Right renal cortex interstitium (tissue), 3 donors: ENCODE measurements at regions not wholly inside any gene's neighbourhood (a gene's known extent, or its start where the extent isn't known, plus 50 kb on each side); places are given as distances from the start of the nearest gene placed in this dataset.

Experiments used
- DNase-seq, 3 donors: peaks; one replicate each; pipeline ENCODE4 v3.0.0-alpha.2; 2013; ENCODE audit warnings: low read depth in 3 of 3, low spot score in 2 of 3

DNA sequence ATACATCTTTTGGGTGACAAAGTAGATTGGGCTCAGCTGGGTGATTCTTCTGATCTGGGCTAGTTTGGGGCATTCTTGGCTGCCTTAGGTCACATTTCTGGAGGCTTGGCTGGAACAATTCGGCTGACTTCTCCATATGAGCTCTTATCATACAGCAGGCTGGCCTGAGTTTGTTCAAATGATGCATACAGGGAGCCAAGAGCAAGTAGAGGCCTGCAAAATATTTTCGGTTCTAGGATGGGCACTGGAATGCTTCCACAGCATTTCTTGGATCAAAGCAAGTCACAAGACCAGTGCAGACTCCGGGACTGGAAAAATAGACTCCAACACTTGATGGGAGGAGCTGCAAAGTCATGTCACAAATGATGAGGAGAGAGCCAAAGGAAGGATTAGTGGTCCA lies 98.4 kb downstream of the SCG2 start:
- no peak for DNase-seq

DNA sequence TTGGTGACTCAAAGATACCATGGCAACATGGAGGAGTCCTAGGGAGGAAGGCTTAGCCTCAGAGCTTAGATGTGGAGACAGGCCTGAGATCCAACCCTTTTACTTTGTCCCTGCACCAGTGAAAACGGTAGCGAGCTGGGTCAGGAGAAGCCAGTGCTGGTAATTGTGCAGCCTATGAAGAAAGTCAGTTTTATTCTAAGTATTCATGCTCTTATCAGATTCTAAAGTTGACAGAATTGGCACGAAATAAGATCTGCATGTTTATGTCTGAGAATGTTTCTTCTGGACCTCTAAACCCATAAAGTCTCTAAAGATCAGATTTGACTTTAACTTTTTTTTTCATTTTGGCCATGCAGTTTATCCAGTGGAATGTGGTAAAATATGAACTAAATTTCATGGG lies 93.8 kb downstream of the SCG2 start:
- no peak for DNase-seq

DNA sequence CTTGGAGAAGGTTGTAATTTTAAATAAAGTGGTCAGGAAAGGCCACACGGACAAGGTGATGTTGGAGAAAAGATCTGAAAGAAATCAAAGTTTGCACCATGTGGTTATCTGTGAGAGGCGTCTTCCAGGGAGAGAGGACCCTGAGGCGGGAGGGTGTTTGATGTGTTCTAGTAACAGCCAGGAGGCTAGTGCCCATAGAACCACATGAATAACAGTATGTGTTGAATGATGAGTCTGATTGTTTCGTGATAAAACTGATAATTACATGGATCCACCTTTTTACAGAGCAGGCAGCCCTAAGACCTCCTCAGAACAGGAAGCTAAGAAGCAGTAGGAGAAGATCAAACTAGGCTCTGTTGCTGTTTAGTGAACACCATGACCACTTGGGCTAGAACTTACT lies 91.4 kb downstream of the SCG2 start:
- no peak for DNase-seq

DNA sequence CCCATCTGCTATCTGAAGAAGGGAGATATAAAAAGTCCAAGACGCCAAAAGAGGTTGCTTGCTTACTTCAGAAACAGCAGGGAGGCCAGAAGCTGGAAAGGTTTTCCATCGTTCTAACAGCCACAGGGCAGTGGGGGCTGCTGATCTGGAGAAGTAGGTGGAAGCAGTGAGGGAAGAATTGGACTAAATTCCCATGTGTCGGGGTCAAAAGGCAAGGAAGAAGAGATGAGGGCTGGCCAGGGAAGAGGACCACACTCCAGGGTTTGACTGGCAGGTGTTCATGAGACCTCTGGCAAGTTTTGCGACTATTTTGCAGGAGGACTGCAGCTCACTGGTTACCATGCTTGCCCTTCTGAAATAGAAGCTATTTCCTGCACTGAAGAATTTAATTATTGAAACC lies 91.0 kb downstream of the SCG2 start:
- no peak for DNase-seq

DNA sequence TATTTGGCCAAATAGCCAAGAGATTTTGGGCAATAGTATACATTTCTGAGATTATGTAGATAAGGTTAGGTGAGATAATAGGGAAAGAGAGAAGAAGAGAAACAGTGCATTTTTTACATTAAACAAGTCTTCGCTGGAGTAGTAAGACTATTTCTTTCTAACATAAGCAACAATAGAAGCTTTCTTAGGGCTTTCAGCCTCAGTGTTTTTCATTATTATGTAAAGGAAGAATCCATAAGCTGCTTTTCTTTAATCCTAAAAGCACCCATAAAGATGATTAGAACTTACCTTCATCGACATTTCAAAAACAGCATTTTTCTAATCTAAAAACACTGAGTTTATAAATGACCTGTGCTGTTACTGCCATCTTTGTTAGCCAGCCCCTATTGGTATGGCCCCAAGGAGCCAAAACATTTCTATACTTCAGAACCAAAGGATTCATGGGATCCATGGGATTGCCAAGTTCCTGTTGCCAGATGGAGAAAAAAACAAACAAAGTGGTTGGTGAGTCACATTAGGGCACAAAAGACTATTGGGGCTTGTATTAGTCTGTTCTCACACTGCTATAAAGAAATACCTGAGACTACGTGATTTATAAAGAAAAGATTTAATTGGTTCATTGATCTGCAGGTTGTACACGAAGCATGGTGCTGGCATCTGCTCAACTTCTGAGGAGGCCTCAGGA lies 88.2 kb downstream of the SCG2 start:
- no peak for DNase-seq

DNA sequence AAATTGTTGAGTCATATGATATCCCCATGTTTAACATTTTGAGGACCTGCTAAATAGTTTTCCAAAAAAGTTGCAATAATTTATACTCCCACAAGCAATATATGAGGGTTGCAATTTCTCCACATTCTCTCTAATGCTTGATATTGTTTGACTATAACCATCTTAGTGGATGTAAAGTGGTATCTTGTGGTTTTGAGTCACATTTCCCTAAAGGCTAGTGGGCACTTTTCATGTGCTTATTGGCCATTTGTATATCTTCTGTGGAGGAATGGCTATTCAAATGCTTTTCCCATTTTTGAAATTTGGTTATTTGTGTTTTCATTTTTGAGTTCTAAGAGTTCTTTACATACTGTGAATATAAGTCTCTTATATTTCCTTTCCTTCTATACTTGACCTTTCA lies 82.7 kb downstream of the SCG2 start:
- no peak for DNase-seq

DNA sequence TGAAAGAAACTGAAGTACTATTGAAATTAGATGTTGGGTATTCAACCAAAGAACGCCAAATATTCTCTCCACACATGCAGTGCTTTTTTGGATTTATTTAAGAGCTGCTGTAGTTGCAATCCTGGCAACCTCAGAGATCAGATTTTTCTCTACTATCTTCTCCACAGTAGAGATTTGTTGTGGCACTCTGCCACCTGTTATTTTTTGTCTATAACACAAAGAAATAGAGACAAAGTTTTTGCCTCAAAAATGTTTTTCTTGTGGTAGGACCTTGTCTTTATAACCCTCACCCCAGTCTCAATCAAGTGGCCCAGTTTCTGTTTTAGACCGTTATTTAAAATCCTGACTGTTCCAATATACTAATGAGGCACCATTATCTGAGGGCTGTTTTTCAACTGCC lies 79.4 kb downstream of the SCG2 start:
- no peak for DNase-seq

DNA sequence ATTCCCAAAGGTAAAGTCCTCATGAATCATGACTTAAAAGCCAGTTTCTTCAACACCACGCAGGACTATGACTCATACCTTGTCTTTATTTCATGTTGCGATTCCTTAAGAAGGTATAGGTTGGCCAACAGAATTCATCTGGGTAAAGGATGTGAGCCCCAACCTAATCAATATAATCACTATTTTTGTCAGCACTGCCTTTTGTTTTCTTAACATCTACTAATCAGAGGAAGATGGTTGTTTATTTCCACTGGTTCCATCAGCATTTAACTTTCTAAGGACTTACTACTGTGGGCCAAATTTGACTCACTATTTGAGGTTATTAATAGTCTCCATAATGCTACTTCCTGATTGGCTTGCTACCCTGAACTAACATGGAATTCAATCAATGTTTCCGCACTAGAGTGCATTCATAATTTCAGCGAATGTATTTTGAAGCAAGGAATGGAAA lies 78.6 kb downstream of the SCG2 start:
- no peak for DNase-seq

DNA sequence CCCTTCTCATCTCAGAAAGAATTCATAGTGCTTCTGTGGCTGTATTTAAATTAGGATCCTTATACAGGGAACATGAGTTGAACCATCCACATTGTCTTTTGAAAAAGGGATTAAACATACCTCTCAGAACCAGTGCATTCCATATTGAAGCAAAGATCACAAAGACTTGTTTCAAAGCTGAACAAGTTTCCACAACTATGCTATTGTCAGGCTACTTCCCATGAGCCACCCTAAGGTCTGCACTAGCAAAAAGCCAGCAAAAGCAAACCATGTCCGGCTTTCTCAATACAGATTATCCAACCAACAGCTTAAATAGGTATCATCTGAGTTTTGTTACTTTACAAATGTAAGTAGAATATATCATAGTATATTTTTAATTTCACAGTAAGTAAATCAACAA lies 78.1 kb downstream of the SCG2 start:
- no peak for DNase-seq

DNA sequence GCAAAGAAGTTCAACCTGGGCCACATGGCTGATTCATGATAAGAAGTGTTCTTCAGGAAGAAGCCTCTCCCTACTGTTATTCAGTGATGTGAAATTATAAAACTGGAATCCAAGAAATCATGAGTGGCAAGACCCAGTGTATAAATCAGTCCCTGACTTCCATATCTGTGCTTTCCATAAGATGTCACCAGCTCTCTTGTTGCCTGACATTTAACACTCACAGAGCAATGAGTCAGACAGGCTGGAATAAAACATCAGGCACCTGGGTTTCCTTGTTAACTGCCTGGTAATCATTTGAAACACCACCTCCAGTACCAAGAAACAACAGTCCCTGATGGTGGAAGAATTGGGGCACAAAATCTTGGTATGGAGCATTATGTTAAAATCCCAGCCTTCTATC lies 76.1 kb downstream of the SCG2 start:
- no peak for DNase-seq

DNA sequence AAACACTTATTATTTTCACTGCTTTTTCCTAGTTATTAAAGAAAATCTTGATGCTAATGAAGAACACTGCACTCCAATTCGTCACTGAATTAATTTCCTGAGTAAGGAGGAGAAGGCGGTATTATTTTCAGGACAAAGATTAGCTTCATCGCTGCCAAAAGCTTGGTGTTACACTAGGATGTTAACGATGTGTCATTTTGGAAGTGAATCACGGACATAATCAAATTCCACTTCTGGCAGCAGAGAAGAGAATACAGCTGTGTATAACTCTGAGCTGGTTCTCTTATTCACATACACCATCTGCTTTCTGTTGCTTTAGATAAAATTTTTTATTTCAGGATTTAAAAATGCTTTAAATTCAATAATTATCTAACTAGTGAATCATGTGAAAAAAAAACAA lies 74.1 kb downstream of the SCG2 start:
- DNase-seq, result no peak

DNA sequence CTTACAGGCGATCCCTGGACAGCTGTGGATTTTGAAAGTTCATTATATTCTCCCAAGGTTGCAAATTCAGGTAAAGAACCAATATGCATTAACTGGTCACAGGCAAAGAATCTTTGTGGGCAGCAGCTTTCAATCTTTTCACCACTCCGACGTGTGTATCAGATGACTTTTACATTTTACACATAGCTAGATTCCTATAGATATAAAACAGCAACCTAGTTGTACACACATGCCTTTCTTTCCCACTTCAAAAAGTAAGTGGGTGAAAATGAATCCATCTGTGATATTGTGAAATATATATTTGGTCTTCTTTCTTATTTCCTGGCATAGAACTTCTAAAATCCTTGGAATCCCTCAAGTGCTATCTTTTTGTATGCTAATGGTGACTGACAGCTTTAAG lies 72.5 kb downstream of the SCG2 start:
- DNase-seq, result no peak

DNA sequence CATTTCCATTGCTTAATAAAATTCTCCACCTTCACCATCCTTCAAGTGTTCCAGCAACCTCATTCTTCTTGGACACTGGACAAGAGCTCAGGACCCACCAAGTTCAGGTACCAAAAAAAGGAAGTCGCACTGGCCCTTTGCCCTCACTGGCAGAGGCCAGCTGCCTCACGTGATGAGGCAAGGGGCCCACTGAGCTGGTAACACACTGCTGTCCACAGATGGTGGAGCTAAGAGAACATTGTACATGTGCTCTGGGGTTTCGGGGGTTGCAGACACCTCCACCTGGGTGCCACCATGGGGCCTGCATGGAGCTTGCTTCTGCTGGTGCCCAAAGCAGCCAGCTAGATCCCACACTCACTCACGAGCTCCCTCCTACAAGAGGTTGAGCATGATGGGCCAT lies 71.3 kb downstream of the SCG2 start:
- no peak for DNase-seq

DNA sequence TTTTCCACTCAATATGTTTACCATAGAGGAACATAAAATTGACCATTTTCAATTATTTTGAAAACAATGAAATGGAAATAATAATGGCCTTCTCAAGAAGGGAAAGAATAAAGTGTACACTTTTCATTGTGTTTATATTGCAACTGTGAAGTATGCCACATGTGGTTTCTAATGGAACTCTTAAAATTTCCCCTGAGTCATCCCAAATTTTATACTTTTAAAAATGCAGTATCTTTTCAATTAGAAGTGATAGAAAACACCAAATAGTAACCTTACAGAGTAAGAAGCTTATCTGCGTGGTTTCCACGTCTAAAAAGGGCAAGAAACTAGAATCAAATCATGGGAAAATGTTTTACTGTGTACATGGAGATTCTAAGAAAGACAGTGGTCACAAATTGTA lies 70.0 kb downstream of the SCG2 start:
- no peak for DNase-seq

DNA sequence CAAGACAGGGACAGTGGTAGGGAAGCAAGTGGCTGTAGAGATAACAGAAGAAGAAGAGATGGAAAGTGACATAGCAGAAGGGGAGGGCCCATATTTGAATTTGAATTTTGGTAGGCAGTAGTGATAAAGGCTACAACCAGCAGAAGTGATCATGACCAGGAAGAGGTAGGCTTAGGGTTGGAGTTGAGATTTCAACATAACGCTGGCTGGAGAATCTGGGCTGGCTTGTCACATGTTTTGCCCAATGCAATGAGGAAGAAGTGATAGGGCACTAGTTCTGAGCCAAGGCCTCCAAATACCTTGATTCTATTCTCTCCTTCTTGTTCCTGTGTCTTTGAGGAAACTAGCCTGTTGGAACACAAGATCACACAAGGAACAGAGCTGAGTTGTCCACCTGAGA lies 69.4 kb downstream of the SCG2 start:
- DNase-seq, result no peak

DNA sequence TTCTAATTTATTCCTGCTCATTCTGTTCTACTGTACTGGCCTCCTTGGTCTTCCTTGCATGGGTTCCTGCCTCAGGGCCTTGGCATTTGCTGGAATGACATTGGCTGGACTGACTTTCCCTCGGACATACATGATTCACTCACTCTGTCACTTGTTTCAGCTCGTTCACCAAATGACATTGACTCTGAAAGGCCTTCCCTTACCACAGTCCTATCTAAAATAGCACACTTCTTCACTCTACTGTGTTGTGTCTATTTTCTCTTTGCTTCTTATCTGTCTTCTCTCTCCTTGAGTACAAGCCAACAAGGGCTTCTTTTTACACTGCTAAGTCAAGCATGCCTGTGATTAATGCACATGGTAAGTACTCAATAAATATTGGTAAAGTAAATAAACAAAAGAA lies 65.6 kb downstream of the SCG2 start:
- DNase-seq, result no peak

DNA sequence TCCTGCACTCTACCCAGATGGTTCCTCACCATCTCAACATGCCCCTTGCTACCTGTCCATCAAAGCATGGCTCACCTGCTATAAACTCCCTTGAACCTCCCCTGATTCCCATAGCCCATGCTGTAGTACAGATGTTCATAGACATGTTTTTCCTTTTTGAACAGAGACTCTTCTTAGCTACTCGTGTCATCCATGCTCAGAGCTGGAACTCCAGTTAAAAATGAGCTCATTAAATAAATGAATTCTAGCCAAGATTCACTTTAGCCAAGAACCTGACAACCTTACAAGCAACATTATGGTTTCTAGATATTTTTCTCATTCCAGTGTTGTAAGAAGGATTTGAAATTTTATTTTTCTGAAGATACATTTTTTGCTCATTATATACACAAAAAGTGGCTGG lies 65.0 kb downstream of the SCG2 start:
- DNase-seq, result no peak

DNA sequence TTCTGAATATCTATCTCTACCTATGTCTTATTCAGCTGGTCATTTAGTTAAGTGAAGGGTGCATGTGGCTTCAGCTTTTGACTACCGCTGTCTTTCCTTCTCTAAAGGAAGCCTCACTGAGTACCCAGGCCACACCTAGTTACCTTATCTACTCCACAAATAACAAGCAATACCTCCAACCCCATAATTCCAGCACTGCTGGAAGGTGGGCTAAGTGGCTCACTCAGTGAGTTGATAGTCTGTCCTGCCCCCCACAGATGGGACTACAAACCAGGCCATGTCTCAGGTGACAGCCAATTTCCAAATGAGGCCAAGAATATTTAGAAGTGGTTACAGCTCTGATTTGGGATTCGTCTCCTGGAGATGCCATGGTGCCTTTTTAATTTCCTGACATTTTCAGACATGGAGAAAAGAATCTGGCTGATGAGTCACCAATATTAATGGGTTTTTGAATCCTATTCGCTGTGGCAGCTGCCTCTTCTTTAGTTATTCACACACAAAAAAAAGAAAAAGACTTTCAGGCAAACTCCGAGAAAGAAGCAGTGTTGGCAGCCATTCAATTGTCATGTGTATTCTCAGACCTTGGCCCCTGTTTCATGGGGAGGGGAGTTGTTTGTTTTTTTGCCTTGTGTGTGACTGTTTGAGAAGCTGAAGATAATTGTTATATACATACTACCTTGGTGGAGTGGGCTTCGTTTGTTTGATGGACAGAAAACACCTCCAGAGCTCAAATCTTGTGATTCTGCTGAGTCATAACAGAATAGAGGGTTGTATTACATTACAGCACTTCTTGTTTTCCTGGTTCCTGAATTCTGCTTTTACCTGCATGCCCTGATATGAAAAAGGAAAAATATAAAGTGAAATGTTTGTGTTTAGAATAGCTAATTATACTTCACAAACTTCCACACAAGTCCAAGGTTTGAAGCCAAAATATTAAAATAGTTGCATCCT lies 64.2 kb downstream of the SCG2 start:
- no peak for DNase-seq

DNA sequence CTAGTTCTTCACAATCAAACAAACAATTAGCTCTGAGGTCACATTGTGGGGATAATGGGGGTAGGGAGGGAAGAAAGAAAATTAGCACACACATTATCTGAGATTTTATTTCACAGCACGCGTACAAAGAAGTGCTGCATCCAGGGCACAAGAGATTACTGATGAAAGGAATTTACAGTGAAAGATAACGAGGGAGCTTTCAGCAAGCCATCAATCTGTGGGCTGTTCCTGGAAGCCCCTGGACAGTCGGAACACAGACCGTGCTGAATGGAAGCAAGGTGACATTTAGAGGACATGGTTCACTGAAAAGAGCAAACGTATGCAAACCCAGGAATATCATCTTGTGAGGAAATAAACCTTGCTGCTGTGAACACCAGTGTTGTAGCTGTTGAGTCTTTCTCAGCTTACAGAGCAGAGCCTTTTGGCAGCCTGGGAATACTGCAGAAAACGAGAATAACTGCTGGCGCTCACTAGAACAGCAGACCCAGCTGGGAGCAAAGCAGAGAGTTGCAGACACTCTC lies 63.2 kb downstream of the SCG2 start:
- DNase-seq, result no peak

DNA sequence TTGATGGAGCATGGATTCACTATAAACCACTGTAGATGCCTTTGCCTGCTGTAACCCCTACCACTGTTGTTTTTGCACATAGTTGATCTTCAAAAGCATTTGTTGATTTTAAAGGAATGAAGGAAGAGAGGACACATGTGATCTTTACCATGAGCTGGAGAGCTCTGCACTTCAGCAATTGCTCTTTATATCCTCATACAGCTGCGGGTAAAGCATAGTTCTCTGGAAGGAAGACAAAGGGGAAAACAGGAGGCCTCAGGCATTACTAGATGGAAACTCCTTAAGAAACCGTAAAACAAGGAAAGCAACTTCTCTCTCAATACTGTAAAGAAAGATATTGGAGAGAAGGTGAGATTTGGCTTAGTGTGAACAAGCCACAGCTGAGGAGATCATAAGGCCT lies 60.6 kb downstream of the SCG2 start:
- DNase-seq, result no peak

DNA sequence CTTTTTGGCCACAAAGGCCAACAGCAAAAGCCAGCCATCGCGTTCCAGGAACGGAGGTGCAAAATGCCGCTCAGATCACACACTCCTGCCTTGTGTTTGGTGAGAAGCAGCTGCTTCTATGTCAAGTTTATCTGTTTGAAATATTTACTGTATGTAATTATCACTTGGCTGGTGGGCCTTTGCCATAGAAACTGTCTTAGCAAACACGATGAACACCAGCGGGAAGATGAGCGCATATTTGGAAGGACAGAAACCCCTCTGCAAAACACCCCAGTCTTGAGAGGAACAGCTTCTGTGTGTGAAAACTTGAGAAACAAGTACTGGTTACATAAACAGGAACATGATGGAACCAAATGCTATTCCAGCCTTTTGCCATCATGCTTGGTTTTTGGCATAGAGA lies 59.7 kb downstream of the SCG2 start:
- no peak for DNase-seq

DNA sequence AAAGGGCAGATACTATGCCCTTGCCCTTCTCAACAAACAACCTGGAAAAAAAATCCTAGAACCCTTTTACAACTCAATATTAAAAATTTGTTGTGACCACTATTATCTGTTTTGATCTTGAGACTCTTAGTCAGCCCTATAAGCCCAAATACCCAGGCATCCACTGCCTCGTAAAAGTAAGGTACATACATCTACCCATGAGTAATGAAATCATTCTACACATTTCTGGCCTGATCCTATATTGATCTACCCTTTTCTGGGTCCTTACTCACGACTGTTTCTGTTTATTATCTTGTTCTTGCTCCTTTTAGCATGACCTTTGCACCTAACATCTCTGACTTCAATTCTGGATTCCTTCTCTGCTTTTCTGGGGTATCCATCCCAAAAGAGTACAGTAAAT lies 56.8 kb downstream of the SCG2 start:
- no peak for DNase-seq
